SK-N-SH (cell line): ENCODE measurements at regions not wholly inside any gene's neighbourhood (a gene's known extent, or its start where the extent isn't known, plus 50 kb on each side); places are given as distances from the start of the nearest gene placed in this dataset.

Experiments used
- CTCF ChIA-PET: fragments of 300-600, 350-600 bp; formaldehyde crosslinking; extraction: SDS; loops from one replicate; lab custom pipeline; 2021; lab: Yijun Ruan, JAX
- POLR2A ChIA-PET: fragments of 350-600 bp; sonication (Branson Sonifier 250); formaldehyde crosslinking; extraction: SDS; loops from one replicate; lab custom pipeline; 2020; ENCODE audit warnings: antibody characterized with exemption, inconsistent platforms; lab: Yijun Ruan, JAX
- DNase-seq: peaks from one replicate; pipeline ENCODE4 v3.0.0; 2012
- H2AFZ ChIP-seq: fragments of 200-600 bp; sonication (generic); 2 replicates; pipeline ENCODE4 v1.8.1; 2016; ENCODE audit warnings: antibody characterized with exemption, mild to moderate bottlenecking, low read depth
- H3F3A ChIP-seq: fragments of 200-600 bp; sonication (generic); replicated peaks from 2 replicates; pipeline ENCODE3; 2016; ENCODE audit warnings: antibody characterized with exemption, mild to moderate bottlenecking; ENCODE audit not compliant: insufficient read depth
- H3K27ac ChIP-seq, 2 experiments: fragments of 200-500 bp in 1 of 2; fragments of 200-600 bp in 1 of 2; sonication (Bioruptor generic) in 1 of 2; sonication (generic), shearing (Covaris generic) in 1 of 2; 2 replicates each; pipeline versions ENCODE4 v1.5.1 to v1.6.1; 2014 to 2016; ENCODE audit warnings: low read depth in 2 of 2, inconsistent platforms in 1 of 2, low read length in 1 of 2, mild to moderate bottlenecking in 1 of 2, mixed read lengths in 1 of 2
- H3K27me3 ChIP-seq: fragments of 200-600 bp; sonication (generic), shearing (Covaris generic); 2 replicates; pipeline ENCODE4 v1.6.1; 2016; ENCODE audit warnings: mixed run types; ENCODE audit not compliant: insufficient read depth
- H3K36me3 ChIP-seq, 2 experiments: fragments of 200-500 bp in 1 of 2; fragments of 200-600 bp in 1 of 2; sonication (Bioruptor generic) in 1 of 2; sonication (generic) in 1 of 2; replicated peaks in 1 of 2; 2 replicates each; pipeline versions ENCODE3 to v1.5.1; 2014 to 2016; ENCODE audit warnings: low read length in 1 of 2, mild to moderate bottlenecking in 1 of 2; ENCODE audit not compliant: insufficient read depth in 2 of 2, control insufficient read depth in 1 of 2
- H3K4me1 ChIP-seq, 2 experiments: fragments of 200-500 bp in 1 of 2; fragments of 200-600 bp in 1 of 2; sonication (Bioruptor generic) in 1 of 2; sonication (generic), shearing (Covaris generic) in 1 of 2; 2 replicates each; pipeline versions ENCODE4 v1.5.1 to v1.6.1; 2014 to 2016; ENCODE audit warnings: low read depth in 1 of 2, low read length in 1 of 2, mixed run types in 1 of 2; ENCODE audit not compliant: insufficient read depth in 2 of 2, control insufficient read depth in 1 of 2
- H3K4me2 ChIP-seq: fragments of 200-600 bp; sonication (generic), shearing (Covaris generic); 2 replicates; pipeline ENCODE4 v1.6.1; 2017; ENCODE audit warnings: mixed run types
- H3K4me3 ChIP-seq, 2 experiments: fragments of 200-500 bp in 1 of 2; fragments of 200-600 bp in 1 of 2; sonication (Bioruptor generic) in 1 of 2; sonication (generic), shearing (Covaris generic) in 1 of 2; 2 replicates each; pipeline versions ENCODE4 v1.5.1 to v1.8.1; 2014 to 2016; ENCODE audit warnings: low read depth in 2 of 2, inconsistent platforms in 1 of 2, low read length in 1 of 2, mild to moderate bottlenecking in 1 of 2, mixed read lengths in 1 of 2, moderate library complexity in 1 of 2
- H3K79me2 ChIP-seq: fragments of 200-600 bp; sonication (generic); 2 replicates; pipeline ENCODE4 v1.8.1; 2017; ENCODE audit warnings: mild to moderate bottlenecking; ENCODE audit not compliant: insufficient read depth
- H3K9ac ChIP-seq: fragments of 200-600 bp; sonication (generic); 2 replicates; pipeline ENCODE4 v1.6.1; 2017; ENCODE audit warnings: mixed run types
- H3K9me2 ChIP-seq: fragments of 200-600 bp; sonication (generic); 2 replicates; pipeline ENCODE4 v1.6.1; 2017; ENCODE audit warnings: mixed run types
- H3K9me3 ChIP-seq: fragments of 200-600 bp; sonication (generic); 2 replicates; pipeline ENCODE4 v1.6.1; 2017; ENCODE audit warnings: mixed run types, mild to moderate bottlenecking, moderate library complexity
- H4K20me1 ChIP-seq: fragments of 200-600 bp; sonication (generic); 2 replicates; pipeline ENCODE4 v1.6.1; 2017; ENCODE audit warnings: mild to moderate bottlenecking, mixed run types; ENCODE audit not compliant: insufficient read depth
- CHD2 ChIP-seq: fragments of 150-350 bp; IDR thresholded peaks from 2 replicates; pipeline ENCODE4 v1.6.1; 2018; ENCODE audit warnings: low read length; ENCODE audit not compliant: partially characterized antibody
- CTCF ChIP-seq: fragments of 200-600 bp; sonication (generic); IDR thresholded peaks from 2 replicates; pipeline ENCODE4 v1.6.1; 2017; ENCODE audit warnings: antibody characterized with exemption, mild to moderate bottlenecking, moderate library complexity
- EP300 ChIP-seq, 2 experiments: IDR thresholded peaks; 2 replicates each; pipeline versions ENCODE4 v1.4.0 to v1.6.1; 2012; ENCODE audit warnings: borderline replicate concordance in 1 of 2, low read depth in 1 of 2, low read length in 1 of 2
- FOXM1 ChIP-seq: IDR thresholded peaks from 2 replicates; pipeline ENCODE4 v1.4.0; 2012; ENCODE audit warnings: low read depth, mild to moderate bottlenecking
- GABPA ChIP-seq: IDR thresholded peaks from 2 replicates; pipeline ENCODE4 v1.4.0; 2012; ENCODE audit warnings: low read depth, mild to moderate bottlenecking
- GATA2 ChIP-seq: sonication (generic); formaldehyde crosslinking; IDR thresholded peaks from 2 replicates; pipeline ENCODE4 v1.5.0; 2020; ENCODE audit warnings: mild to moderate bottlenecking, missing genetic modification reagents
- MAX ChIP-seq: IDR thresholded peaks from 2 replicates; pipeline ENCODE4 v1.4.0; 2012; ENCODE audit warnings: low read depth
- MEF2A ChIP-seq: IDR thresholded peaks from 2 replicates; pipeline ENCODE4 v1.4.0; 2012; ENCODE audit warnings: low read depth, borderline replicate concordance
- MXI1 ChIP-seq: IDR thresholded peaks from 2 replicates; pipeline ENCODE4 v1.6.1; 2012; ENCODE audit warnings: mild to moderate bottlenecking, low read depth, low read length, improper control_type of control experiment
- NFIC ChIP-seq: IDR thresholded peaks from 2 replicates; pipeline ENCODE4 v1.4.0; 2012; ENCODE audit warnings: borderline replicate concordance
- POLR2AphosphoS5 ChIP-seq: IDR thresholded peaks from 2 replicates; pipeline ENCODE4 v1.6.1; 2012; ENCODE audit warnings: low read depth, low read length
- RAD21 ChIP-seq: IDR thresholded peaks from 2 replicates; pipeline ENCODE4 v1.6.1; 2012; ENCODE audit warnings: mild to moderate bottlenecking, low read length
- RCOR1 ChIP-seq: fragments of 150-350 bp; IDR thresholded peaks from 2 replicates; pipeline ENCODE4 v1.6.1; 2017; ENCODE audit warnings: antibody characterized with exemption, low read length
- REST ChIP-seq: IDR thresholded peaks from 2 replicates; pipeline ENCODE4 v1.6.1; 2012; ENCODE audit warnings: mild to moderate bottlenecking, low read depth, low read length, moderate library complexity
- RFX5 ChIP-seq: IDR thresholded peaks from 2 replicates; pipeline ENCODE4 v1.6.1; 2012; ENCODE audit warnings: mild to moderate bottlenecking, improper control_type of control experiment, low read length
- RXRA ChIP-seq: IDR thresholded peaks from 2 replicates; pipeline ENCODE4 v1.4.0; 2012; ENCODE audit warnings: low read depth, mild to moderate bottlenecking, borderline replicate concordance
- SIN3A ChIP-seq: IDR thresholded peaks from 2 replicates; pipeline ENCODE4 v1.6.1; 2012; ENCODE audit warnings: low read depth, mild to moderate bottlenecking, low read length, moderate library complexity, borderline replicate concordance
- TAF1 ChIP-seq: IDR thresholded peaks from 2 replicates; pipeline ENCODE4 v1.6.1; 2012; ENCODE audit warnings: low read depth, mild to moderate bottlenecking, low read length, moderate library complexity, borderline replicate concordance
- WGBS: methylation state at CpG from one replicate; pipeline ENCODE4 v1.1.6; 2017; ENCODE audit warnings: low lambda C conversion rate; 5-methylcytosine and 5-hydroxymethylcytosine counted together

GRCh38 chr7:159213253-159213652, 68.6 kb upstream of the VIPR2 start (continued):
- TF ChIP-seq RAD21 (no peak), RFX5 (no peak), MEF2A (no peak), FOXM1 (no peak)

- WGBS, result 37% methylated on average over 4 of the region's 4 CpGs
- Histone ChIP-seq H3K9ac (no peak overlapping the region), H3K4me3 (no peak overlapping the region), H3K79me2 (no peaks in the 10 kb centered on the region), H3K27me3 (no peaks in the 10 kb centered on the region), H3F3A (no peaks in the 10 kb centered on the region), H2AFZ (no peak overlapping the region), H3K9me2 (no peaks in the 10 kb centered on the region), H3K9me3 (0 out of 2 replicates have a peak, but pooled peaks cover 4% of the 10 kb centered on the region), H4K20me1 (no peaks in the 10 kb centered on the region), H3K27ac (no peak overlapping the region), H3K4me1 (peaks cover 0 to 11% of the 10 kb centered on the region in 2 experiments; a peak in 1 of 4 replicates), H3K4me2 (no peak overlapping the region), H3K36me3 (no peaks in the 10 kb centered on the region)
- ChIA-PET POLR2A (no interaction called here), CTCF (interaction anchor here (0.9 to 1.2 kb wide), 3 partner anchors 8 to 35 kb away, joined by 3 read pairs; no protein-coding TSS in a partner anchor)
- no peak for DNase-seq
- no peak for TF ChIP-seq REST
- no peak for TF ChIP-seq EP300 (IDR thresholded peaks at IDR 0.05; ENCODE audit: borderline replicate concordance in 1 of 2, low read depth in 1 of 2, low read length in 1 of 2)
- no peak for TF ChIP-seq POLR2AphosphoS5
- TF ChIP-seq MEF2A, result no peak
- TF ChIP-seq RCOR1, result no peak
- TF ChIP-seq TAF1, result no peak
- no peak for TF ChIP-seq RXRA
- TF ChIP-seq SIN3A, result no peak
- TF ChIP-seq GATA2 (CRISPR knock-in tag), result no peak
- no peak for TF ChIP-seq GABPA
- no peak for TF ChIP-seq NFIC
- no peak for TF ChIP-seq CTCF
- TF ChIP-seq MAX, result no peak
- no peak for TF ChIP-seq CHD2
- no peak for TF ChIP-seq MXI1
Observed at GRCh38 chr7:159212226-159212625, 67.6 kb upstream of the VIPR2 start.
